DOHH2 (cell line): ENCODE measurements at regions not wholly inside any gene's neighbourhood (a gene's known extent, or its start where the extent isn't known, plus 50 kb on each side); places are given as distances from the start of the nearest gene placed in this dataset.

Source experiments
- H3F3A ChIP-seq: fragments of 200-600 bp; sonication (generic), shearing (Covaris generic); 2 replicates; pipeline ENCODE4 v1.6.0; 2016; ENCODE audit warnings: antibody characterized with exemption, mild to moderate bottlenecking; ENCODE audit not compliant: control insufficient read depth, insufficient read depth
- H3K27ac ChIP-seq: fragments of 200-600 bp; sonication (generic); 2 replicates; pipeline ENCODE4 v1.5.1; 2014; ENCODE audit warnings: low read depth, mild to moderate bottlenecking, low read length, moderate library complexity
- H3K27me3 ChIP-seq: fragments of 200-600 bp; sonication (generic); 2 replicates; pipeline ENCODE4 v1.6.1; 2014; ENCODE audit warnings: mild to moderate bottlenecking, low read length, mixed read lengths; ENCODE audit not compliant: control insufficient read depth
- H3K36me3 ChIP-seq: fragments of 200-600 bp; sonication (generic); 2 replicates; pipeline ENCODE4 v1.6.1; 2014; ENCODE audit warnings: mild to moderate bottlenecking, low read length, moderate library complexity, mixed read lengths; ENCODE audit not compliant: control insufficient read depth
- H3K4me1 ChIP-seq: fragments of 200-600 bp; sonication (generic); 2 replicates; pipeline ENCODE4 v1.6.1; 2014; ENCODE audit warnings: mild to moderate bottlenecking, low read length, mixed read lengths; ENCODE audit not compliant: control insufficient read depth
- H3K4me2 ChIP-seq: fragments of 200-600 bp; sonication (generic); 2 replicates; pipeline ENCODE4 v1.6.0; 2014; ENCODE audit warnings: mild to moderate bottlenecking, low read length, moderate library complexity
- H3K4me3 ChIP-seq: fragments of 200-600 bp; sonication (generic); 2 replicates; pipeline ENCODE4 v1.5.1; 2014; ENCODE audit warnings: mild to moderate bottlenecking, low read length, mixed read lengths
- H3K79me2 ChIP-seq: fragments of 200-600 bp; sonication (generic); 2 replicates; pipeline ENCODE4 v1.6.1; 2014; ENCODE audit warnings: mild to moderate bottlenecking, low read length, mixed read lengths; ENCODE audit not compliant: control insufficient read depth
- H3K9me2 ChIP-seq: fragments of 200-600 bp; sonication (generic); replicated peaks from 2 replicates; pipeline ENCODE4 v1.6.1; 2014; ENCODE audit warnings: mild to moderate bottlenecking, low read length, mixed read lengths; ENCODE audit not compliant: control insufficient read depth
- H3K9me3 ChIP-seq: fragments of 200-600 bp; sonication (generic); 2 replicates; pipeline ENCODE4 v1.6.1; 2014; ENCODE audit warnings: antibody characterized with exemption, low read length, mixed read lengths; ENCODE audit not compliant: control insufficient read depth, insufficient read depth
- H4K20me1 ChIP-seq: fragments of 200-600 bp; sonication (generic); 2 replicates; pipeline ENCODE4 v1.6.0; 2014; ENCODE audit warnings: low read depth, mild to moderate bottlenecking, antibody characterized with exemption, low read length, moderate library complexity; ENCODE audit not compliant: control insufficient read depth, insufficient read depth
- EZH2phosphoT487 ChIP-seq: fragments of 200-600 bp; sonication (generic); IDR thresholded peaks from 2 replicates; pipeline ENCODE4 v1.6.1; 2017; ENCODE audit warnings: borderline replicate concordance, mild to moderate bottlenecking, antibody characterized with exemption, low read length, moderate library complexity, mixed read lengths
- TF ChIP-seq, protein P1 (sequence below): fragments of 200-600 bp; sonication (generic); IDR thresholded peaks from one replicate; pipeline ENCODE4 v1.5.1; 2014; ENCODE audit warnings: antibody characterized with exemption, mild to moderate bottlenecking, low read depth, low read length; ENCODE audit not compliant: poor library complexity, severe bottlenecking

DNA sequence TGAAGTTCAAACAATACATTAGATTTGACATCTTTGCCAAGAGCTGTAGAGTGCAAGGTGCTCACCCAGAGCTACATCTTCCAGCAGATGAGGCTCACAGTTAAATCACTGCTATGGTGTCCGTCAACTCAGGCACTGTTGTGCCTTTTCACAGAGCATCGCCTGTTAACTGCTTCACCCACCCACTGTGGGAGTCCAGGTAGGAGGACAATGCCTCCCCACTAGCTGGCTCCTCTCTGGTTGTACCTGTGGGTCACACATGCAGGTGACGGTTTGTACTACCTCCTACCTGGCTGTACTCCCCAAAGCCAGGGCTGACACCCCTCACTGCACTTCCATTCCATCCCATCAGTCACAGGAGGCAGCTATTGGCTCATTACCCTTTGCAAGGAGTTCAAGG is 84.6 kb upstream of the TOP3B start:
- Histone ChIP-seq H3K27ac (no peak overlapping the region), H3K9me3 (no peaks in the 10 kb centered on the region), H4K20me1 (no peaks in the 10 kb centered on the region), H3K36me3 (no peaks in the 10 kb centered on the region), H3K27me3 (no peaks in the 10 kb centered on the region), H3F3A (no peaks in the 10 kb centered on the region; the same call in 1 of the 2 replicates), H3K9me2 (no peaks in the 10 kb centered on the region), H3K4me2 (no peak overlapping the region), H3K79me2 (no peaks in the 10 kb centered on the region), H3K4me1 (peaks cover 14% of the 10 kb centered on the region), H3K4me3 (no peak overlapping the region)
- TF ChIP-seq EZH2phosphoT487 = no peak
- TF ChIP-seq, protein P1, sequence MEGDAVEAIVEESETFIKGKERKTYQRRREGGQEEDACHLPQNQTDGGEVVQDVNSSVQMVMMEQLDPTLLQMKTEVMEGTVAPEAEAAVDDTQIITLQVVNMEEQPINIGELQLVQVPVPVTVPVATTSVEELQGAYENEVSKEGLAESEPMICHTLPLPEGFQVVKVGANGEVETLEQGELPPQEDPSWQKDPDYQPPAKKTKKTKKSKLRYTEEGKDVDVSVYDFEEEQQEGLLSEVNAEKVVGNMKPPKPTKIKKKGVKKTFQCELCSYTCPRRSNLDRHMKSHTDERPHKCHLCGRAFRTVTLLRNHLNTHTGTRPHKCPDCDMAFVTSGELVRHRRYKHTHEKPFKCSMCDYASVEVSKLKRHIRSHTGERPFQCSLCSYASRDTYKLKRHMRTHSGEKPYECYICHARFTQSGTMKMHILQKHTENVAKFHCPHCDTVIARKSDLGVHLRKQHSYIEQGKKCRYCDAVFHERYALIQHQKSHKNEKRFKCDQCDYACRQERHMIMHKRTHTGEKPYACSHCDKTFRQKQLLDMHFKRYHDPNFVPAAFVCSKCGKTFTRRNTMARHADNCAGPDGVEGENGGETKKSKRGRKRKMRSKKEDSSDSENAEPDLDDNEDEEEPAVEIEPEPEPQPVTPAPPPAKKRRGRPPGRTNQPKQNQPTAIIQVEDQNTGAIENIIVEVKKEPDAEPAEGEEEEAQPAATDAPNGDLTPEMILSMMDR = no peak

DNA sequence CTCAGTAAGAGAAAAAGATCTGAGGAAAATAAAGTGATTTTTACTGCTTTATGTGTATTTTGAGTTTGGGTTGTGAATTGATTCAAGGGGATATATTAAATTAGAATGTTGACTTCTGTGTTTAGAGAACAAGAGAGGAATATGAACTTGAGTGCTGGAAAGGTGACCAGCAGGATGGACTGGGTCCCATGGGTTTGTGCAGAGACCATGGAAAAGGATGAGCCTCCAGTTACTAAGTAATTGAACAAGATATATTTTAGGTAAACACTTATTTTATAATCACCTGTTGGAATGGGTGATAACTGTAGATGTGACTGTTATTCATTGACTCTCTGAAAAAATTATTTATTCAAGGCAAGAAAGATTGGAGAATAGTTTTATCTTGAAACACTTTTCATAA is 82.0 kb upstream of the TOP3B start:
- Histone ChIP-seq H3K4me2 (no peak overlapping the region), H3K9me3 (no peaks in the 10 kb centered on the region), H3F3A (peaks cover 6% of the 10 kb centered on the region; the same call in 1 of the 2 replicates), H3K79me2 (no peaks in the 10 kb centered on the region), H3K4me1 (peaks cover 33% of the 10 kb centered on the region), H3K36me3 (peaks cover 3% of the 10 kb centered on the region; the same call in 1 of the 2 replicates), H4K20me1 (no peaks in the 10 kb centered on the region), H3K27ac (no peak overlapping the region), H3K27me3 (no peaks in the 10 kb centered on the region), H3K9me2 (no peaks in the 10 kb centered on the region), H3K4me3 (no peak overlapping the region)
- TF ChIP-seq, protein P1 = no peak
- TF ChIP-seq EZH2phosphoT487 = no peak

DNA sequence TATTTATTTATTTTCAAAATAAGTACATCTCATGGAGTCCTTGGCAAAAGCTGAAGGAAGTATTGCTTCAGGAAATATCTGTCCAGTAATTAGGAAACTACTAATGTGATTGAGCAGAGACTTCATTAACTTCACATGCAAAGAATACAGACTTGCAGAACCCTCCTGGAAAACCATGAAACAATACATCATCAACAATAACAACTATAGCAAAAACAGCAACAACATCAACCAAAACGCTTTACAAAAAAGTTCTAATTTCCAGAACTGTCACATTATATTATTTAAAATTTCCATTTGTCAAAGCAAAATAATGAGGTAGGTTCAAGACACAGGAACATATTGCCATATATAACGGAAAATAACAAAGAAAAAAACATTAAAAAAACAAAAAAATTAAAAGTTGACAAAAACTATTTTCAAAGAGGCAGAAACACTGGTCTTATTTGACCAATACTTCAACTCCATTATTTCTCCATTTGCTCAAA is 79.8 kb upstream of the TOP3B start:
- TF ChIP-seq, protein P1 = no peak
- no peak for TF ChIP-seq EZH2phosphoT487
- H3F3A ChIP-seq = peaks cover 6% of the 10 kb centered on the region; the same call in 1 of the 2 replicates
- H3K36me3 ChIP-seq = peaks cover 3% of the 10 kb centered on the region; the same call in 1 of the 2 replicates
- H3K27ac ChIP-seq = no peak overlapping the region
- no peaks in the 10 kb centered on the region for H4K20me1 ChIP-seq
- H3K4me2 ChIP-seq = no peak overlapping the region
- H3K79me2 ChIP-seq = no peaks in the 10 kb centered on the region
- no peak overlapping the region for H3K4me3 ChIP-seq
- H3K27me3 ChIP-seq = no peaks in the 10 kb centered on the region
- no peaks in the 10 kb centered on the region for H3K9me2 ChIP-seq
- H3K9me3 ChIP-seq = no peaks in the 10 kb centered on the region
- peaks cover 54% of the 10 kb centered on the region for H3K4me1 ChIP-seq
